Keratinocyte (primary cell): ENCODE measurements at regions not wholly inside any gene's neighbourhood (a gene's known extent, or its start where the extent isn't known, plus 50 kb on each side); places are given as distances from the start of the nearest gene placed in this dataset.

Experiments used
- CTCF ChIP-seq, 3 experiments: IDR thresholded peaks in 1 of 3; conservative IDR thresholded peaks in 1 of 3; optimal IDR thresholded peaks in 1 of 3; 2 replicates in 2 of 3; 3 replicates in 1 of 3; pipeline versions ENCODE3 to v1.5.1; 2011; ENCODE audit warnings: low read length in 3 of 3, mild to moderate bottlenecking in 3 of 3, moderate library complexity in 2 of 3, control low read depth in 1 of 3, inconsistent platforms in 1 of 3; ENCODE audit not compliant: insufficient read depth in 2 of 3; ENCODE audit errors: extremely low read depth in 1 of 3
- EZH2 ChIP-seq: IDR thresholded peaks from one replicate; pipeline ENCODE4 v1.6.1; 2012; ENCODE audit warnings: inconsistent platforms, mild to moderate bottlenecking, low read length, moderate library complexity

- TF ChIP-seq CTCF (optimal IDR thresholded peaks at IDR 0.05 in 1 of 3, IDR thresholded peaks at IDR 0.05 in 1 of 3, conservative IDR thresholded peaks at IDR 0.05 in 1 of 3; ENCODE audit: extremely low read depth in 1 of 3, insufficient read depth in 2 of 3, low read length in 3 of 3) = no peak
- TF ChIP-seq EZH2 = no peak
Observed at GRCh38 chr9:11632691-11633090, 1019.9 kb upstream of the PTPRD start.
